Thyroid gland (tissue), 4 donors: ENCODE measurements at regions not wholly inside any gene's neighbourhood (a gene's known extent, or its start where the extent isn't known, plus 50 kb on each side); places are given as distances from the start of the nearest gene placed in this dataset.

ENCODE experiments used
- CTCF ChIP-seq, 6 experiments: fragments of 200-600 bp in 3 of 6; fragments of 450-650 bp in 3 of 6; sonication (generic) in 3 of 6; IDR thresholded peaks; one replicate each; pipeline ENCODE4 v1.5.1; 2016 to 2019; ENCODE audit warnings: antibody characterized with exemption in 6 of 6, mild to moderate bottlenecking in 2 of 6, inconsistent platforms in 1 of 6, moderate library complexity in 1 of 6
- POLR2A ChIP-seq, 2 donors: fragments of 450-650 bp; IDR thresholded peaks; one replicate each; pipeline ENCODE4 v1.6.1; 2017; ENCODE audit warnings: antibody characterized with exemption in 2 of 2, mild to moderate bottlenecking in 2 of 2, moderate library complexity in 1 of 2

GRCh38 chr13:110976785-110977184 lies 61.9 kb upstream of the ANKRD10 start:
- TF ChIP-seq CTCF (IDR thresholded peaks at IDR 0.05) = no peak
- TF ChIP-seq POLR2A (IDR thresholded peaks at IDR 0.05) = no peak
